ENCODE measurements at regions not wholly inside any gene's neighbourhood (a gene's known extent, or its start where the extent isn't known, plus 50 kb on each side); places are given as distances from the start of the nearest gene placed in this dataset.
A peak's percentile ranks its signal among the peaks of the same experiment; 100 is the strongest.

- intact Hi-C loops (cut with DNase I) = loop anchor here (5.0 kb wide), 1 partner anchor 421 kb away; no protein-coding TSS in a partner anchor
- H3K27ac ChIP-seq = peak overlapping the region in 1 of 4 donors; percentile 44
- TF ChIP-seq POLR2AphosphoS5 (IDR thresholded peaks at IDR 0.05) (peak in 1 of 4 donors; percentile 24), CTCF (IDR thresholded peaks at IDR 0.05) (peak in 1 of 4 experiments; percentile 34), POLR2A (IDR thresholded peaks at IDR 0.05) (no peak), EP300 (IDR thresholded peaks at IDR 0.05) (no peak)
- no peak overlapping the region for H3K4me3 ChIP-seq
- WGBS, 2 donors = 10 to 59% methylated on average over 5 of the region's 5 CpGs
- H3K36me3 ChIP-seq = no peaks in the 10 kb centered on the region
- no peaks in the 10 kb centered on the region for H3K27me3 ChIP-seq
- DNase-seq = no peak
- H3K9me3 ChIP-seq = no peaks in the 10 kb centered on the region
- H3K4me1 ChIP-seq = peaks cover 0 to 12% (median 9%) of the 10 kb centered on the region in 4 donors
Measured at GRCh38 chr3:152026033-152026556, 152.7 kb downstream of the SUCNR1 start.

GRCh38 chr3:152030320-152030719 is 156.9 kb downstream of the SUCNR1 start:
- TF ChIP-seq POLR2A (IDR thresholded peaks at IDR 0.05) (no peak), CTCF (IDR thresholded peaks at IDR 0.05) (no peak), EP300 (IDR thresholded peaks at IDR 0.05) (no peak), POLR2AphosphoS5 (IDR thresholded peaks at IDR 0.05) (no peak)
- WGBS, 2 donors = 94 to 95% methylated on average over 4 of the region's 4 CpGs
- no peak overlapping the region for H3K4me3 ChIP-seq

GRCh38 chr3:152031321-152031720 is 157.9 kb downstream of the SUCNR1 start:
- Histone ChIP-seq H3K4me3 (no peak overlapping the region), H3K4me1 (peaks cover 0 to 6% (median 4%) of the 10 kb centered on the region in 4 donors), H3K36me3 (no peaks in the 10 kb centered on the region), H3K27me3 (no peaks in the 10 kb centered on the region), H3K9me3 (peaks cover 0 to 3% (median 0%) of the 10 kb centered on the region in 4 donors), H3K27ac (no peak overlapping the region)
- no peak for DNase-seq
- TF ChIP-seq CTCF (IDR thresholded peaks at IDR 0.05) = no peak
- TF ChIP-seq EP300 (IDR thresholded peaks at IDR 0.05) = no peak
- TF ChIP-seq POLR2AphosphoS5 (IDR thresholded peaks at IDR 0.05) = no peak
- no peak for TF ChIP-seq POLR2A (IDR thresholded peaks at IDR 0.05)
- intact Hi-C loops (cut with DNase I) = no loop called here
- WGBS, 2 donors = 95 to 97% methylated on average over 3 of the region's 3 CpGs

More at GRCh38 chr3:152030320-152030719, 156.9 kb downstream of the SUCNR1 start:
- no peaks in the 10 kb centered on the region for H3K27me3 ChIP-seq
- intact Hi-C loops (cut with DNase I) = no loop called here
- no peak for DNase-seq
- peaks cover 0 to 12% (median 9%) of the 10 kb centered on the region in 4 donors for H3K4me1 ChIP-seq
- no peaks in the 10 kb centered on the region for H3K36me3 ChIP-seq
- H3K9me3 ChIP-seq = peaks cover 0 to 3% (median 0%) of the 10 kb centered on the region in 4 donors
- no peak overlapping the region for H3K27ac ChIP-seq

- intact Hi-C loops (cut with DNase I) = no loop called here
- no peak overlapping the region for H3K27ac ChIP-seq
- no peaks in the 10 kb centered on the region for H3K36me3 ChIP-seq
- 94% methylated on average over 2 of the region's 2 CpGs for WGBS, 2 donors
- no peaks in the 10 kb centered on the region for H3K27me3 ChIP-seq
- no peak overlapping the region for H3K4me3 ChIP-seq
- TF ChIP-seq POLR2AphosphoS5 (IDR thresholded peaks at IDR 0.05) = no peak
- TF ChIP-seq CTCF (IDR thresholded peaks at IDR 0.05) = no peak
- TF ChIP-seq POLR2A (IDR thresholded peaks at IDR 0.05) = no peak
- no peak for TF ChIP-seq EP300 (IDR thresholded peaks at IDR 0.05)
- no peaks in the 10 kb centered on the region for H3K4me1 ChIP-seq
- peaks cover 0 to 3% (median 0%) of the 10 kb centered on the region in 4 donors for H3K9me3 ChIP-seq
- DNase-seq = no peak
Measured at GRCh38 chr3:152037297-152037696, 163.9 kb downstream of the SUCNR1 start.

GRCh38 chr3:152037953-152038352 is 164.5 kb downstream of the SUCNR1 start:
- DNase-seq = no peak
- Histone ChIP-seq H3K9me3 (peaks cover 0 to 3% (median 0%) of the 10 kb centered on the region in 4 donors), H3K36me3 (no peaks in the 10 kb centered on the region), H3K4me1 (no peaks in the 10 kb centered on the region), H3K27ac (no peak overlapping the region), H3K27me3 (no peaks in the 10 kb centered on the region), H3K4me3 (no peak overlapping the region)
- intact Hi-C loops (cut with DNase I) = no loop called here
- TF ChIP-seq EP300 (IDR thresholded peaks at IDR 0.05) = no peak
- no peak for TF ChIP-seq POLR2AphosphoS5 (IDR thresholded peaks at IDR 0.05)
- no peak for TF ChIP-seq POLR2A (IDR thresholded peaks at IDR 0.05)
- no peak for TF ChIP-seq CTCF (IDR thresholded peaks at IDR 0.05)
